IPS-NIHi7 (cell line): ENCODE measurements at regions not wholly inside any gene's neighbourhood (a gene's known extent, or its start where the extent isn't known, plus 50 kb on each side); places are given as distances from the start of the nearest gene placed in this dataset.
"Not testable (repeated sequence)": the region's sequence is repeated elsewhere in the genome, so short reads cannot be mapped to it uniquely, and the experiment has no call there.

ENCODE experiments used
- DNase-seq: peaks from one replicate; pipeline ENCODE4 v3.0.0; 2012; ENCODE audit warnings: mixed read lengths; ENCODE audit errors: extremely low spot score

- no peak for DNase-seq
These were observed 50.5 kb upstream of the PRNP start for GRCh38 chr20:4635781-4636180.

GRCh38 chr20:4635342-4635741, 50.9 kb upstream of the PRNP start:
- no peak for DNase-seq

- DNase-seq = no peak
These were observed 52.5 kb upstream of the PRNP start for GRCh38 chr20:4633780-4634179.

- DNase-seq = no peak
These were observed 52.9 kb upstream of the PRNP start for GRCh38 chr20:4633379-4633778.

- DNase-seq = no peak
These were observed 53.4 kb upstream of the PRNP start for GRCh38 chr20:4632876-4633275.

GRCh38 chr20:4626228-4626627, 60.0 kb upstream of the PRNP start:
- DNase-seq = no peak

GRCh38 chr20:4625687-4626086, 60.6 kb upstream of the PRNP start:
- DNase-seq = no peak

GRCh38 chr20:4624675-4625336, 61.5 kb upstream of the PRNP start:
- DNase-seq = not testable (repeated sequence)

GRCh38 chr20:4619144-4619543, 67.1 kb upstream of the PRNP start:
- not testable (repeated sequence) for DNase-seq

GRCh38 chr20:4617484-4617883, 68.8 kb upstream of the PRNP start:
- no peak for DNase-seq

- no peak for DNase-seq
These were observed 69.2 kb upstream of the PRNP start for GRCh38 chr20:4617019-4617418.

- DNase-seq = peak; percentile 66
These were observed 72.3 kb upstream of the PRNP start for GRCh38 chr20:4613718-4614620.

GRCh38 chr20:4613184-4613583, 73.1 kb upstream of the PRNP start:
- no peak for DNase-seq

- no peak for DNase-seq
These were observed 75.4 kb upstream of the PRNP start for GRCh38 chr20:4610871-4611270.

- no peak for DNase-seq
These were observed 76.7 kb upstream of the PRNP start for GRCh38 chr20:4609511-4609910.

- DNase-seq = no peak
These were observed 77.4 kb upstream of the PRNP start for GRCh38 chr20:4608861-4609260.

GRCh38 chr20:4607287-4607713, 79.0 kb upstream of the PRNP start:
- DNase-seq = peak; percentile 79

GRCh38 chr20:4606051-4606450, 80.2 kb upstream of the PRNP start:
- no peak for DNase-seq

- no peak for DNase-seq
These were observed 81.1 kb upstream of the PRNP start for GRCh38 chr20:4605166-4605565.

GRCh38 chr20:4604580-4604979, 81.7 kb upstream of the PRNP start:
- no peak for DNase-seq

- DNase-seq = no peak
These were observed 82.5 kb upstream of the PRNP start for GRCh38 chr20:4603724-4604123.

- no peak for DNase-seq
These were observed 84.0 kb upstream of the PRNP start for GRCh38 chr20:4602297-4602631.

- DNase-seq = no peak
These were observed 84.5 kb upstream of the PRNP start for GRCh38 chr20:4601630-4602296.
